Loucy (cell line): ENCODE measurements at regions not wholly inside any gene's neighbourhood (a gene's known extent, or its start where the extent isn't known, plus 50 kb on each side); places are given as distances from the start of the nearest gene placed in this dataset.

Source experiments
- H2AFZ ChIP-seq: fragments of 200-600 bp; sonication (generic); 2 replicates; pipeline ENCODE4 v1.6.0; 2016; ENCODE audit warnings: antibody characterized with exemption, mild to moderate bottlenecking, low read length, moderate library complexity
- H3F3A ChIP-seq: fragments of 200-600 bp; 2 replicates; pipeline ENCODE4 v1.6.0; 2016; ENCODE audit warnings: antibody characterized with exemption, low read depth, mild to moderate bottlenecking
- H3K27me3 ChIP-seq: fragments of 200-600 bp; sonication (generic); 2 replicates; pipeline ENCODE4 v1.6.1; 2014; ENCODE audit warnings: low read length, mild to moderate bottlenecking; ENCODE audit not compliant: insufficient read depth, poor library complexity, severe bottlenecking
- H3K36me3 ChIP-seq: fragments of 200-600 bp; sonication (generic); 2 replicates; pipeline ENCODE4 v1.6.1; 2016; ENCODE audit warnings: low read length; ENCODE audit not compliant: insufficient read depth
- H3K4me1 ChIP-seq: fragments of 200-600 bp; sonication (generic); 2 replicates; pipeline ENCODE4 v1.5.1; 2014; ENCODE audit warnings: low read length, mild to moderate bottlenecking; ENCODE audit not compliant: insufficient read depth, poor library complexity, severe bottlenecking
- H3K4me2 ChIP-seq: fragments of 200-600 bp; sonication (generic); 2 replicates; pipeline ENCODE4 v1.6.0; 2014; ENCODE audit warnings: antibody characterized with exemption, low read length, low read depth, mild to moderate bottlenecking; ENCODE audit not compliant: poor library complexity, severe bottlenecking
- H3K4me3 ChIP-seq: fragments of 200-600 bp; sonication (generic); 2 replicates; pipeline ENCODE4 v1.5.1; 2014; ENCODE audit warnings: low read length, mild to moderate bottlenecking, mixed read lengths; ENCODE audit not compliant: poor library complexity, severe bottlenecking
- H3K79me2 ChIP-seq: fragments of 200-600 bp; sonication (generic); 2 replicates; pipeline ENCODE4 v1.6.1; 2014; ENCODE audit warnings: low read length; ENCODE audit not compliant: insufficient read depth
- H3K9ac ChIP-seq: fragments of 200-600 bp; sonication (generic); 2 replicates; pipeline ENCODE4 v1.6.0; 2014; ENCODE audit warnings: mild to moderate bottlenecking, low read depth, low read length, moderate library complexity; ENCODE audit not compliant: poor library complexity, severe bottlenecking
- H3K9me2 ChIP-seq: fragments of 200-600 bp; sonication (generic); replicated peaks from 2 replicates; pipeline ENCODE4 v1.6.1; 2016; ENCODE audit warnings: low read depth, low read length, mixed read lengths
- H3K9me3 ChIP-seq: fragments of 200-600 bp; sonication (generic); 2 replicates; pipeline ENCODE4 v1.6.1; 2014; ENCODE audit warnings: mild to moderate bottlenecking, antibody characterized with exemption, low read length, low read depth; ENCODE audit not compliant: insufficient read depth
- H4K20me1 ChIP-seq: fragments of 200-600 bp; sonication (generic); 2 replicates; pipeline ENCODE4 v1.6.0; 2014; ENCODE audit warnings: antibody characterized with exemption, low read length, mild to moderate bottlenecking; ENCODE audit not compliant: insufficient read depth, poor library complexity, severe bottlenecking
- EZH2phosphoT487 ChIP-seq: fragments of 200-600 bp; IDR thresholded peaks from 2 replicates; pipeline ENCODE4 v1.6.1; 2018; ENCODE audit warnings: antibody characterized with exemption, mild to moderate bottlenecking, moderate library complexity, borderline replicate concordance
- TF ChIP-seq, protein P1 (sequence below): fragments of 200-600 bp; sonication (generic); conservative IDR thresholded peaks from 2 replicates; pipeline ENCODE4 v1.5.1; 2014; ENCODE audit warnings: mild to moderate bottlenecking, antibody characterized with exemption, low read length

DNA sequence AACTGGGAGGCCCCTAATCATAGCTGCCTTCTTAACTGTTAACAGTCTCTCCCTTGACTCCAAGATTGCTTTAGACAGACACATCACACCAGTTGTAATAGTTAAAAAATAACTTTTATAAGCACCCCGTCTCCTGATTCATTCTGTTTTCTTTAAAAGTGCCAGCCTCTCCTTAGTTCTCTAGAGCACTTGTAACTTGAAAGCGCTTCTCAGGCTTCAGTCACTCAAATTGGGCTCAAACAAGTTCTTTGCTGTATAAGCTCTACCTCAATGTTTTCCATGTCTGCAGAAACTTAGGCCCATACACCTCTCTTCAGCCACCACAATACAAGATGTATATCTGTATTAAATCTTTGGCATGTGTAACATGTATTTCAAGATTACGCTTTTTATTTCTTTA, 169.6 kb downstream of the GABRG1 start:
- Histone ChIP-seq H3K9ac (no peak overlapping the region), H4K20me1 (no peaks in the 10 kb centered on the region), H3F3A (no peaks in the 10 kb centered on the region), H3K27me3 (no peaks in the 10 kb centered on the region), H2AFZ (no peak overlapping the region), H3K4me1 (no peaks in the 10 kb centered on the region), H3K4me3 (no peak overlapping the region), H3K36me3 (no peaks in the 10 kb centered on the region), H3K9me2 (no peaks in the 10 kb centered on the region), H3K79me2 (no peaks in the 10 kb centered on the region), H3K4me2 (no peak overlapping the region), H3K9me3 (no peaks in the 10 kb centered on the region)
- no peak for TF ChIP-seq EZH2phosphoT487
- TF ChIP-seq, protein P1, sequence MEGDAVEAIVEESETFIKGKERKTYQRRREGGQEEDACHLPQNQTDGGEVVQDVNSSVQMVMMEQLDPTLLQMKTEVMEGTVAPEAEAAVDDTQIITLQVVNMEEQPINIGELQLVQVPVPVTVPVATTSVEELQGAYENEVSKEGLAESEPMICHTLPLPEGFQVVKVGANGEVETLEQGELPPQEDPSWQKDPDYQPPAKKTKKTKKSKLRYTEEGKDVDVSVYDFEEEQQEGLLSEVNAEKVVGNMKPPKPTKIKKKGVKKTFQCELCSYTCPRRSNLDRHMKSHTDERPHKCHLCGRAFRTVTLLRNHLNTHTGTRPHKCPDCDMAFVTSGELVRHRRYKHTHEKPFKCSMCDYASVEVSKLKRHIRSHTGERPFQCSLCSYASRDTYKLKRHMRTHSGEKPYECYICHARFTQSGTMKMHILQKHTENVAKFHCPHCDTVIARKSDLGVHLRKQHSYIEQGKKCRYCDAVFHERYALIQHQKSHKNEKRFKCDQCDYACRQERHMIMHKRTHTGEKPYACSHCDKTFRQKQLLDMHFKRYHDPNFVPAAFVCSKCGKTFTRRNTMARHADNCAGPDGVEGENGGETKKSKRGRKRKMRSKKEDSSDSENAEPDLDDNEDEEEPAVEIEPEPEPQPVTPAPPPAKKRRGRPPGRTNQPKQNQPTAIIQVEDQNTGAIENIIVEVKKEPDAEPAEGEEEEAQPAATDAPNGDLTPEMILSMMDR = no peak

GRCh38 chr4:45951153-45951552, 172.7 kb downstream of the GABRG1 start:
- no peaks in the 10 kb centered on the region for H3K4me1 ChIP-seq
- no peak overlapping the region for H3K9ac ChIP-seq
- H3K9me3 ChIP-seq = no peaks in the 10 kb centered on the region
- TF ChIP-seq, protein P1 = no peak
- no peak for TF ChIP-seq EZH2phosphoT487
- H3K9me2 ChIP-seq = no peaks in the 10 kb centered on the region
- no peaks in the 10 kb centered on the region for H3F3A ChIP-seq
- no peaks in the 10 kb centered on the region for H3K36me3 ChIP-seq
- H3K79me2 ChIP-seq = no peaks in the 10 kb centered on the region
- H4K20me1 ChIP-seq = no peaks in the 10 kb centered on the region
- no peak overlapping the region for H3K4me3 ChIP-seq
- no peaks in the 10 kb centered on the region for H3K27me3 ChIP-seq
- no peak overlapping the region for H3K4me2 ChIP-seq
- no peak overlapping the region for H2AFZ ChIP-seq

DNA sequence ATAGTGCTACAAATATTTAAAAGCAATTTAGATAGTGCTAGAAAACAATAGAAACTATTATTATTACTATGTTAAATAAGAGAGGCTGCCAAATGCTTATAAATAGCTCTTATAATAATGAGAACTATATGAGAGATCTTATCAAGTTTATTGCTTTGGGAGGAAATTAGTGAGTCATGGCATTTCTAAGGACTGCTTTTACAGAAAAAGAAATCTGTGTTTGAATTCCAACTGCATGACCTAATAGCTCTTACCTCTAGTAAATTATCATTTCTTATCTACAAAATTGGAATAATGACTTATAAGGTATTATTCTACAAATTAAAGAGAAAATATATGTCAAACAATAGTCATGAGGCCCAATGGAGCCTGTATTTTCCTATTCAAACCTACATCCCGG, 177.2 kb downstream of the GABRG1 start:
- no peak for TF ChIP-seq EZH2phosphoT487
- TF ChIP-seq, protein P1 = no peak
- H3K4me1 ChIP-seq = no peaks in the 10 kb centered on the region
- H3K27me3 ChIP-seq = no peaks in the 10 kb centered on the region
- no peaks in the 10 kb centered on the region for H4K20me1 ChIP-seq
- no peak overlapping the region for H3K4me3 ChIP-seq
- H2AFZ ChIP-seq = no peak overlapping the region
- no peak overlapping the region for H3K9ac ChIP-seq
- H3K9me2 ChIP-seq = no peaks in the 10 kb centered on the region
- no peak overlapping the region for H3K4me2 ChIP-seq
- H3K79me2 ChIP-seq = no peaks in the 10 kb centered on the region
- H3K9me3 ChIP-seq = no peaks in the 10 kb centered on the region
- H3K36me3 ChIP-seq = no peaks in the 10 kb centered on the region
- no peaks in the 10 kb centered on the region for H3F3A ChIP-seq
